Body of pancreas (tissue), 4 donors: ENCODE measurements at regions not wholly inside any gene's neighbourhood (a gene's known extent, or its start where the extent isn't known, plus 50 kb on each side); places are given as distances from the start of the nearest gene placed in this dataset.

ENCODE experiments used
- CTCF ChIP-seq, 7 experiments: fragments of 450-650 bp in 4 of 7; fragments of 200-600 bp in 3 of 7; sonication (generic) in 3 of 7; IDR thresholded peaks; one replicate each; pipeline ENCODE4 v1.5.1; 2016 to 2019; ENCODE audit warnings: antibody characterized with exemption in 7 of 7
- POLR2A ChIP-seq, 3 donors: fragments of 450-650 bp; IDR thresholded peaks; one replicate each; pipeline ENCODE4 v1.6.1; 2016; ENCODE audit warnings: antibody characterized with exemption in 3 of 3, mild to moderate bottlenecking in 2 of 3

- no peak for TF ChIP-seq CTCF (IDR thresholded peaks at IDR 0.05)
- no peak for TF ChIP-seq POLR2A (IDR thresholded peaks at IDR 0.05)
These were observed 131.8 kb upstream of the PRKCQ start for GRCh38 chr10:6711881-6712280.
